Spleen (tissue), 7 donors: ENCODE measurements at regions not wholly inside any gene's neighbourhood (a gene's known extent, or its start where the extent isn't known, plus 50 kb on each side); places are given as distances from the start of the nearest gene placed in this dataset.

Experiments
- CTCF ChIP-seq, 11 experiments: fragments of 200-600 bp in 7 of 11; fragments of 450-650 bp in 4 of 11; sonication (generic) in 4 of 11; IDR thresholded peaks in 8 of 11; conservative IDR thresholded peaks in 3 of 11; 1 replicate in 7 of 11; 2 replicates in 4 of 11; pipeline versions ENCODE4 v1.4.0 to v1.8.0; 2016 to 2021; ENCODE audit warnings: antibody characterized with exemption in 11 of 11, inconsistent platforms in 4 of 11, mild to moderate bottlenecking in 1 of 11
- POLR2A ChIP-seq, 3 donors: fragments of 450-650 bp; IDR thresholded peaks; one replicate each; pipeline ENCODE4 v1.5.1; 2017; ENCODE audit warnings: antibody characterized with exemption in 3 of 3, mild to moderate bottlenecking in 1 of 3
- donor health status: DM: no; HTN: no; CAD: no; lungs with moderate emphysema.
- donor health status: DM: no; HTN: no; CAD: no.
- donor health status: DM: no; HTN: no; CAD: no.

GRCh38 chr20:40257763-40258162 is 431.3 kb downstream of the MAFB start:
- TF ChIP-seq POLR2A (IDR thresholded peaks at IDR 0.05) (no peak), CTCF (IDR thresholded peaks at IDR 0.05 in 8 of 11, conservative IDR thresholded peaks at IDR 0.05 in 3 of 11) (no peak)
